ENCODE measurements at regions not wholly inside any gene's neighbourhood (a gene's known extent, or its start where the extent isn't known, plus 50 kb on each side); places are given as distances from the start of the nearest gene placed in this dataset.

- TF ChIP-seq CTCF (IDR thresholded peaks at IDR 0.05), result no peak
- no peak for TF ChIP-seq POLR2A (IDR thresholded peaks at IDR 0.05)
- no peak for TF ChIP-seq POLR2AphosphoS5 (IDR thresholded peaks at IDR 0.05)
- no peak for TF ChIP-seq EP300 (IDR thresholded peaks at IDR 0.05)
These were observed 525.7 kb downstream of the PPARGC1A start for GRCh38 chr4:23364167-23364566.
